ENCODE measurements at regions not wholly inside any gene's neighbourhood (a gene's known extent, or its start where the extent isn't known, plus 50 kb on each side); places are given as distances from the start of the nearest gene placed in this dataset.

DNA sequence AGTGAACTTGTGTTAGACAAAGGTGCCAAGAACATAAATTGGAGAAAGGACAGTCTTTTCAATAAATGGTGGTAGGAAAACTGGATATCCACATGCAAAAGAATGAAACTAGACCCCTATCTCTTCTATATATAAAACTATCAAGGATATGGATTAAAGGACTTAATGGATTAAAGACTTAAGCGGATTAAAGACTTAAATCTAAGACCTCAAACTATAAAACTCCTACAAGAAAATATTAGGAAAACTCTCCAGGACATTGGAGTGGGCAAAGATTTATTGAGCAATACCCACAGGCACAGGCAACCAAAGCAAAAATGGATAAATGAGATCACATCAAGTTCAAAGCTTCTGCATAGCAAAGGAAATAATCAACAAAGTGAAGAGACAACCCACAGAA lies 242.9 kb upstream of the MEOX2 start:
- TF ChIP-seq, protein P1, sequence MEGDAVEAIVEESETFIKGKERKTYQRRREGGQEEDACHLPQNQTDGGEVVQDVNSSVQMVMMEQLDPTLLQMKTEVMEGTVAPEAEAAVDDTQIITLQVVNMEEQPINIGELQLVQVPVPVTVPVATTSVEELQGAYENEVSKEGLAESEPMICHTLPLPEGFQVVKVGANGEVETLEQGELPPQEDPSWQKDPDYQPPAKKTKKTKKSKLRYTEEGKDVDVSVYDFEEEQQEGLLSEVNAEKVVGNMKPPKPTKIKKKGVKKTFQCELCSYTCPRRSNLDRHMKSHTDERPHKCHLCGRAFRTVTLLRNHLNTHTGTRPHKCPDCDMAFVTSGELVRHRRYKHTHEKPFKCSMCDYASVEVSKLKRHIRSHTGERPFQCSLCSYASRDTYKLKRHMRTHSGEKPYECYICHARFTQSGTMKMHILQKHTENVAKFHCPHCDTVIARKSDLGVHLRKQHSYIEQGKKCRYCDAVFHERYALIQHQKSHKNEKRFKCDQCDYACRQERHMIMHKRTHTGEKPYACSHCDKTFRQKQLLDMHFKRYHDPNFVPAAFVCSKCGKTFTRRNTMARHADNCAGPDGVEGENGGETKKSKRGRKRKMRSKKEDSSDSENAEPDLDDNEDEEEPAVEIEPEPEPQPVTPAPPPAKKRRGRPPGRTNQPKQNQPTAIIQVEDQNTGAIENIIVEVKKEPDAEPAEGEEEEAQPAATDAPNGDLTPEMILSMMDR (conservative IDR thresholded peaks at IDR 0.05 in 1 of 2, IDR thresholded peaks at IDR 0.05 in 1 of 2; ENCODE audit: low read depth in 1 of 2, low read length in 2 of 2), result no peak
- TF ChIP-seq EZH2 (IDR thresholded peaks at IDR 0.05; ENCODE audit: low read length, missing control alignments), result no peak
